ENCODE measurements at regions not wholly inside any gene's neighbourhood (a gene's known extent, or its start where the extent isn't known, plus 50 kb on each side); places are given as distances from the start of the nearest gene placed in this dataset.

GRCh38 chr3:118348169-118348557 lies 686.5 kb downstream of the IGSF11 start:
- H3K4me3 ChIP-seq (ENCODE audit: low read depth, poor library complexity, severe bottlenecking), result no peak overlapping the region
- intact Hi-C loops (cut with DNase I; ENCODE audit: low total_unique reads), result no loop called here
- DNase-seq (ENCODE audit: low spot score in 2 of 2), result no peak
- no peak for TF ChIP-seq POLR2A (IDR thresholded peaks at IDR 0.05)
- WGBS, 2 donors, result 78 to 86% methylated on average over 1 of the region's 1 CpG

- DNase-seq (ENCODE audit: low spot score in 2 of 2), result no peak
- intact Hi-C loops (cut with DNase I; ENCODE audit: low total_unique reads), result no loop called here
Observed at GRCh38 chr3:118354556-118354955, 680.1 kb downstream of the IGSF11 start.

GRCh38 chr3:118369892-118370491 lies 664.7 kb downstream of the IGSF11 start:
- TF ChIP-seq POLR2A (IDR thresholded peaks at IDR 0.05), result no peak
- TF ChIP-seq CTCF (IDR thresholded peaks at IDR 0.05), result no peak
- H3K4me3 ChIP-seq (ENCODE audit: low read depth, poor library complexity, severe bottlenecking), result no peak overlapping the region
- intact Hi-C loops (cut with DNase I; ENCODE audit: low total_unique reads), result no loop called here
- DNase-seq (ENCODE audit: low spot score in 2 of 2), result no peak
- 94 to 97% methylated on average over 4 of the region's 4 CpGs for WGBS, 2 donors

More at GRCh38 chr3:118354556-118354955, 680.1 kb downstream of the IGSF11 start:
- H3K4me3 ChIP-seq (ENCODE audit: low read depth, poor library complexity, severe bottlenecking), result no peak overlapping the region
- TF ChIP-seq CTCF (IDR thresholded peaks at IDR 0.05) (no peak), POLR2A (IDR thresholded peaks at IDR 0.05) (no peak)
- WGBS, 2 donors, result 31 to 67% methylated on average over 1 of the region's 1 CpG

GRCh38 chr3:118380576-118380975 lies 654.1 kb downstream of the IGSF11 start:
- WGBS, 2 donors, result 44 to 52% methylated on average over 2 of the region's 2 CpGs
- TF ChIP-seq POLR2A (IDR thresholded peaks at IDR 0.05) (no peak), CTCF (IDR thresholded peaks at IDR 0.05) (no peak)
- DNase-seq (ENCODE audit: low spot score in 2 of 2), result no peak
- intact Hi-C loops (cut with DNase I; ENCODE audit: low total_unique reads), result no loop called here
- no peak overlapping the region for H3K4me3 ChIP-seq (ENCODE audit: low read depth, poor library complexity, severe bottlenecking)

- 36 to 48% methylated on average over 1 of the region's 1 CpG for WGBS, 2 donors
- intact Hi-C loops (cut with DNase I; ENCODE audit: low total_unique reads), result no loop called here
- H3K4me3 ChIP-seq (ENCODE audit: low read depth, poor library complexity, severe bottlenecking), result no peak overlapping the region
- no peak for DNase-seq (ENCODE audit: low spot score in 2 of 2)
- TF ChIP-seq CTCF (IDR thresholded peaks at IDR 0.05) (no peak), POLR2A (IDR thresholded peaks at IDR 0.05) (no peak)
Observed at GRCh38 chr3:118396491-118396890, 638.2 kb downstream of the IGSF11 start.

GRCh38 chr3:118400086-118400485 lies 634.6 kb downstream of the IGSF11 start:
- 59 to 73% methylated on average over 2 of the region's 2 CpGs for WGBS, 2 donors
- H3K4me3 ChIP-seq (ENCODE audit: low read depth, poor library complexity, severe bottlenecking), result no peak overlapping the region
- TF ChIP-seq CTCF (IDR thresholded peaks at IDR 0.05), result no peak
- TF ChIP-seq POLR2A (IDR thresholded peaks at IDR 0.05), result no peak
- DNase-seq (ENCODE audit: low spot score in 2 of 2), result no peak
- intact Hi-C loops (cut with DNase I; ENCODE audit: low total_unique reads), result no loop called here

Measured in lower leg skin (tissue), 4 donors.